ENCODE measurements at regions not wholly inside any gene's neighbourhood (a gene's known extent, or its start where the extent isn't known, plus 50 kb on each side); places are given as distances from the start of the nearest gene placed in this dataset.

DNA sequence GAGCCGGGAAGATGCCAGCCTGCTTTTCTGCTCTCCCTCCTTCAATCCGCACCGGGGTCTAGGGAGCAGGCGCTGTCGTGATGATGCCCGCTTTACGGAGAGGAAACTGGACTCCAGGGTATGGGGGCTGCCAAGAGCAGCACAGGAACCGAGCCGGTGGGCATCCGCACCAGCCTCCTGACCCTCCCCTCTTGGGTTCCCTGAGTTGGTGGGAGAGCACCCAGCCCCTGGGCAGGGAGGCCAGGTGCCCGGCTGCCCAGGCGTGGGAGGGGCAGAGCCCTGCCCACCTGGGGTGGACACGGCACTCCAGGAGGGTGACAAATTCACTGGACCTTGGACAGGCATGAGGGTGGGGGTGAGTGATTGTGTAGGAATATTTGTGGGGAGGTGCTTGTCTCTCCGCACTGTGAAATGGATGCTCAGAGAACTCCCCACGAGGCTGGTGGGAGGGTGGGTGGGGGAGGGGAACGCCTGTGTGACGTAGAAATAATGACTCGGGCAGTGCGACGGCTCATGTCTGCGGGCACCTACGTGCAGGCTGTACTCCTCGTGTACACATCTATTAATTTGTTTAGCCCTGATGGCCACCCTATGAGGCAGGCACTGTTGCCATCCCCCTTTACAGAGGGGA, 173.4 kb downstream of the BMP7 start:
- BruUV-seq (replicated peaks): no TSS peak
- Histone ChIP-seq H3K9me3 (ENCODE audit: low read length) (no peaks in the 10 kb centered on the region), H4K20me1 (ENCODE audit: low read length) (no peaks in the 10 kb centered on the region), H3K4me2 (ENCODE audit: low read length) (no peak overlapping the region), H3K79me2 (ENCODE audit: low read length) (no peaks in the 10 kb centered on the region), H3K27me3 (ENCODE audit: low read length) (peaks cover 30% of the 10 kb centered on the region), H2AFZ (ENCODE audit: low read length) (no peak overlapping the region), H3K36me3 (ENCODE audit: low read depth, low read length) (no peaks in the 10 kb centered on the region), H3K9me2 (replicated peaks; ENCODE audit: low read length) (no peaks in the 10 kb centered on the region), H3K4me1 (ENCODE audit: insufficient read depth, low read length) (no peaks in the 10 kb centered on the region), H3F3A (ENCODE audit: low read length, unreplicated experiment) (no peaks in the 10 kb centered on the region), H3K27ac (ENCODE audit: low read length) (no peak overlapping the region), H3K9ac (ENCODE audit: low read length) (no peak overlapping the region), H3K4me3 (ENCODE audit: low read length) (no peak overlapping the region)
- ChIA-PET POLR2A (ENCODE audit: unreplicated experiment) (no interaction called here), CTCF (interaction anchor here (0.7 kb wide), 1 partner anchor 157 kb away, joined by 3 read pairs; no protein-coding TSS in a partner anchor)
- ATAC-seq (no peak), DNase-seq (no peak)
- intact Hi-C loops (cut with micrococcal nuclease): loop anchor here (1.0 to 10.0 kb wide), 2 partner anchors 239 to 402 kb away; no protein-coding TSS in a partner anchor
- TF ChIP-seq CTCF (conservative IDR thresholded peaks at IDR 0.05; ENCODE audit: low read depth, low read length): no peak
- no peak for TF ChIP-seq EZH2 (IDR thresholded peaks at IDR 0.05; ENCODE audit: low read length, unreplicated experiment)
- TF ChIP-seq EZH2phosphoT487 (IDR thresholded peaks at IDR 0.05; ENCODE audit: borderline replicate concordance, low read length): no peak

- DNase-seq (no peak), ATAC-seq (no peak)
- Histone ChIP-seq H3K27ac (ENCODE audit: low read length) (no peak overlapping the region), H3F3A (ENCODE audit: low read length, unreplicated experiment) (no peaks in the 10 kb centered on the region), H3K9me3 (ENCODE audit: low read length) (no peaks in the 10 kb centered on the region), H3K4me1 (ENCODE audit: insufficient read depth, low read length) (no peaks in the 10 kb centered on the region), H2AFZ (ENCODE audit: low read length) (no peak overlapping the region), H3K79me2 (ENCODE audit: low read length) (no peaks in the 10 kb centered on the region), H3K9ac (ENCODE audit: low read length) (no peak overlapping the region), H3K9me2 (replicated peaks; ENCODE audit: low read length) (no peaks in the 10 kb centered on the region), H3K27me3 (ENCODE audit: low read length) (peaks cover 30% of the 10 kb centered on the region), H3K4me2 (ENCODE audit: low read length) (no peak overlapping the region), H3K36me3 (ENCODE audit: low read depth, low read length) (no peaks in the 10 kb centered on the region), H3K4me3 (ENCODE audit: low read length) (no peak overlapping the region), H4K20me1 (ENCODE audit: low read length) (no peaks in the 10 kb centered on the region)
- BruUV-seq (replicated peaks): no TSS peak
- CTCF ChIA-PET: interaction anchor here (0.7 kb wide), 1 partner anchor 156 kb away, joined by 3 read pairs; no protein-coding TSS in a partner anchor
- TF ChIP-seq EZH2 (IDR thresholded peaks at IDR 0.05; ENCODE audit: low read length, unreplicated experiment) (no peak), EZH2phosphoT487 (IDR thresholded peaks at IDR 0.05; ENCODE audit: borderline replicate concordance, low read length) (no peak), CTCF (conservative IDR thresholded peaks at IDR 0.05; ENCODE audit: low read depth, low read length) (no peak)
- POLR2A ChIA-PET (ENCODE audit: unreplicated experiment): no interaction called here
- intact Hi-C loops (cut with micrococcal nuclease): loop anchor here (10.0 kb wide), 1 partner anchor 401 kb away; no protein-coding TSS in a partner anchor
These were observed 172.7 kb downstream of the BMP7 start for GRCh38 chr20:57093766-57094165.

- ChIA-PET CTCF (no interaction called here), POLR2A (ENCODE audit: unreplicated experiment) (no interaction called here)
- ATAC-seq (no peak), DNase-seq (no peak)
- Histone ChIP-seq H3K9ac (ENCODE audit: low read length) (no peak overlapping the region), H4K20me1 (ENCODE audit: low read length) (no peaks in the 10 kb centered on the region), H3K4me1 (ENCODE audit: insufficient read depth, low read length) (no peaks in the 10 kb centered on the region), H3K4me2 (ENCODE audit: low read length) (no peak overlapping the region), H3K36me3 (ENCODE audit: low read depth, low read length) (no peaks in the 10 kb centered on the region), H3K27ac (ENCODE audit: low read length) (no peak overlapping the region), H3F3A (ENCODE audit: low read length, unreplicated experiment) (no peaks in the 10 kb centered on the region), H2AFZ (ENCODE audit: low read length) (no peak overlapping the region), H3K27me3 (ENCODE audit: low read length) (peaks cover 31% of the 10 kb centered on the region), H3K79me2 (ENCODE audit: low read length) (no peaks in the 10 kb centered on the region), H3K9me3 (ENCODE audit: low read length) (no peaks in the 10 kb centered on the region), H3K4me3 (ENCODE audit: low read length) (no peak overlapping the region), H3K9me2 (replicated peaks; ENCODE audit: low read length) (no peaks in the 10 kb centered on the region)
- intact Hi-C loops (cut with micrococcal nuclease): loop anchor here (10.0 kb wide), 1 partner anchor 400 kb away; no protein-coding TSS in a partner anchor
- BruUV-seq (replicated peaks): no TSS peak
- TF ChIP-seq EZH2phosphoT487 (IDR thresholded peaks at IDR 0.05; ENCODE audit: borderline replicate concordance, low read length) (no peak), CTCF (conservative IDR thresholded peaks at IDR 0.05; ENCODE audit: low read depth, low read length) (no peak), EZH2 (IDR thresholded peaks at IDR 0.05; ENCODE audit: low read length, unreplicated experiment) (no peak)
These were observed 172.1 kb downstream of the BMP7 start for GRCh38 chr20:57094252-57094891.

Measured in PC-3 (cell line).